Stimulated activated effector memory CD8-positive, alpha-beta T cell treated with anti-CD3 and anti-CD28 coated beads, Interleukin-12 subunit alpha, Interleukin-12 subunit beta, amount 100 ng/mL, for 72 hours (primary cell): ENCODE measurements at regions not wholly inside any gene's neighbourhood (a gene's known extent, or its start where the extent isn't known, plus 50 kb on each side); places are given as distances from the start of the nearest gene placed in this dataset.

Source experiments
- ATAC-seq: fragments of 150-1000 bp; cut with Tn5 transposase; 2 replicates; pipeline ENCODE4 v1.10.0; 2021
- DNase-seq, 2 donors: peaks; one replicate each; pipeline ENCODE4 v3.0.0; 2021 to 2022; ENCODE audit warnings: low spot score in 2 of 2
- H3K27ac Mint-ChIP-seq: one replicate; pipeline ENCODE4 v1.8.0; 2022; ENCODE audit warnings: mild to moderate bottlenecking, mixed read lengths
- H3K36me3 Mint-ChIP-seq: one replicate; pipeline ENCODE4 v1.8.0; 2022; ENCODE audit warnings: mild to moderate bottlenecking, mixed read lengths
- H3K4me1 Mint-ChIP-seq: one replicate; pipeline ENCODE4 v1.8.0; 2022; ENCODE audit warnings: mixed read lengths
- H3K4me3 Mint-ChIP-seq: one replicate; pipeline ENCODE4 v1.8.0; 2022; ENCODE audit warnings: mild to moderate bottlenecking, mixed read lengths
- H3K9me3 Mint-ChIP-seq: one replicate; pipeline ENCODE4 v1.8.0; 2022; ENCODE audit warnings: mixed read lengths

- no peak for DNase-seq
- H3K27ac Mint-ChIP-seq = no peak overlapping the region
- H3K4me1 Mint-ChIP-seq = no peaks in the 10 kb centered on the region
- no peak overlapping the region for H3K4me3 Mint-ChIP-seq
- peaks cover 12% of the 10 kb centered on the region for H3K9me3 Mint-ChIP-seq
- no peak for ATAC-seq
- no peaks in the 10 kb centered on the region for H3K36me3 Mint-ChIP-seq
Measured at GRCh38 chr1:106055855-106056254, 1000.6 kb upstream of the PRMT6 start.

GRCh38 chr1:106061586-106062495, 994.6 kb upstream of the PRMT6 start:
- Mint-ChIP-seq H3K4me1 (no peaks in the 10 kb centered on the region), H3K36me3 (no peaks in the 10 kb centered on the region), H3K27ac (no peak overlapping the region), H3K4me3 (no peak overlapping the region), H3K9me3 (peaks cover 8% of the 10 kb centered on the region)
- DNase-seq (no peak), ATAC-seq (no peak)

DNA sequence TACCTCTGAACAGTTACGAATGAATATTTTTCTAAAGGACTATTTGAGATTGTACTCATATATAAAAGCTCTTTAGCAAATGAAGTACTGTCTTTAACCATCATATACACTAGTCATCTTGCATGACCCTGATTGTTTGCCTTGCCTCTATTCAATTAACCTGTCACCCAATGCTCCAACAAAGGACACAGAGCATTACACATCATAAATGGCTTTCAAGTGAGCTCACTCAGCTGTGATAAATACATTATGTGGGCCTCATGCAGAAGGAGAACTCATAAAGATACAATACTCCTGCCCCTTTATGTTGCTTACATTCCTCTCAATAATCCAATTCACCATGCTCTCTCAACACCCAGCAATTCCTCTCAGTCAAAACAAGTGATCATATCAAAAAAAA, 993.0 kb upstream of the PRMT6 start:
- ATAC-seq (no peak), DNase-seq (no peak)
- H3K9me3 Mint-ChIP-seq = peaks cover 12% of the 10 kb centered on the region
- H3K27ac Mint-ChIP-seq = no peak overlapping the region
- no peaks in the 10 kb centered on the region for H3K36me3 Mint-ChIP-seq
- no peaks in the 10 kb centered on the region for H3K4me1 Mint-ChIP-seq
- H3K4me3 Mint-ChIP-seq = no peak overlapping the region

GRCh38 chr1:106072909-106073600, 983.4 kb upstream of the PRMT6 start:
- no peaks in the 10 kb centered on the region for H3K36me3 Mint-ChIP-seq
- no peak overlapping the region for H3K27ac Mint-ChIP-seq
- peaks cover 10% of the 10 kb centered on the region for H3K9me3 Mint-ChIP-seq
- ATAC-seq = no peak
- no peak for DNase-seq
- no peaks in the 10 kb centered on the region for H3K4me1 Mint-ChIP-seq
- no peak overlapping the region for H3K4me3 Mint-ChIP-seq

- no peak for ATAC-seq
- Mint-ChIP-seq H3K36me3 (no peaks in the 10 kb centered on the region), H3K4me3 (no peak overlapping the region), H3K4me1 (no peaks in the 10 kb centered on the region), H3K27ac (no peak overlapping the region), H3K9me3 (peaks cover 9% of the 10 kb centered on the region)
- no peak for DNase-seq
Measured at GRCh38 chr1:106080608-106081325, 975.7 kb upstream of the PRMT6 start.

DNA sequence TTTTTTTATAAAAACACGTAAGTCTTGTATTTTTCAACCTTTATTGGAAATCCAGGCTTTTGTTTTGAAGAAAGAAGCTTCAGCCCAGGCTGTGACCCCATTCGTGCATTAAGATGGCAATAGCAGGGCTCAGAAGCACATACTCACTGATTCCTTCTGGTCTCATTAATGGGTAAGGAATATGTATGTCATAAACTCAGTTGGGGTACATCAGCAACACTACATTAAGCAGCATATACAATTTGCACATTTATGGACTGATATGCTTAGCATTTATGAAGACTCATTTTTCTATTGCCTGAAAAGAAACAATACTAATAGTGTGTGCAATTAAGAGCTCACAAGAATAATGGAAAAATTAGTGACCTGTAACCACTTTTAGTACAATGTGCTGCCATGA, 945.4 kb upstream of the PRMT6 start:
- Mint-ChIP-seq H3K4me3 (no peak overlapping the region), H3K36me3 (no peaks in the 10 kb centered on the region), H3K9me3 (peaks cover 18% of the 10 kb centered on the region), H3K4me1 (no peaks in the 10 kb centered on the region), H3K27ac (no peak overlapping the region)
- ATAC-seq (no peak), DNase-seq (no peak)

DNA sequence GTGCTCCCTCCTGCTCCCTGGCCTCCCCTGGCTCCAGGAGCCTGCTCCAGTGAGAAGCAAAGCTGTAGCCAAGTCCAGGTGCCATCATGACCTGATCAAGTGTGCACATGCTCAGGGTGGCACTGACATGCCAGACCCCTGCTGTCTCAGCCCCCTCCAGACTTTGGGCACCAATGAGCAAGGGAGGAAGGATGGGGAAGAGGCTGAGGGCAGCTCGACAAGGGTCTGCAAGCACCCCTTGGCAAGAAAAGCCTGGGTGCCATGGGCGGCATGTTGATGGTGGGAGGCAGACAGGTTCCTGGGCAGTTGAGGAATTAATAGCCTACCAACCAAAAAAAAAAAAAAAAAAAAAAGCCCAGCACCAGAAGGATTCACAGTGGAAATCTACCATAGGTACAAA, 942.6 kb upstream of the PRMT6 start:
- ATAC-seq (no peak), DNase-seq (no peak)
- Mint-ChIP-seq H3K9me3 (peaks cover 14% of the 10 kb centered on the region), H3K4me3 (no peak overlapping the region), H3K27ac (no peak overlapping the region), H3K4me1 (no peaks in the 10 kb centered on the region), H3K36me3 (no peaks in the 10 kb centered on the region)

GRCh38 chr1:106120789-106121188, 935.7 kb upstream of the PRMT6 start:
- H3K4me1 Mint-ChIP-seq = no peaks in the 10 kb centered on the region
- DNase-seq = no peak
- no peak overlapping the region for H3K27ac Mint-ChIP-seq
- H3K4me3 Mint-ChIP-seq = no peak overlapping the region
- peaks cover 6% of the 10 kb centered on the region for H3K9me3 Mint-ChIP-seq
- H3K36me3 Mint-ChIP-seq = no peaks in the 10 kb centered on the region
- ATAC-seq = peak; percentile 28

- no peaks in the 10 kb centered on the region for H3K4me1 Mint-ChIP-seq
- no peak overlapping the region for H3K27ac Mint-ChIP-seq
- DNase-seq (no peak), ATAC-seq (no peak)
- no peak overlapping the region for H3K4me3 Mint-ChIP-seq
- H3K9me3 Mint-ChIP-seq = peaks cover 11% of the 10 kb centered on the region
- no peaks in the 10 kb centered on the region for H3K36me3 Mint-ChIP-seq
Measured at GRCh38 chr1:106121728-106122127, 934.7 kb upstream of the PRMT6 start.

DNA sequence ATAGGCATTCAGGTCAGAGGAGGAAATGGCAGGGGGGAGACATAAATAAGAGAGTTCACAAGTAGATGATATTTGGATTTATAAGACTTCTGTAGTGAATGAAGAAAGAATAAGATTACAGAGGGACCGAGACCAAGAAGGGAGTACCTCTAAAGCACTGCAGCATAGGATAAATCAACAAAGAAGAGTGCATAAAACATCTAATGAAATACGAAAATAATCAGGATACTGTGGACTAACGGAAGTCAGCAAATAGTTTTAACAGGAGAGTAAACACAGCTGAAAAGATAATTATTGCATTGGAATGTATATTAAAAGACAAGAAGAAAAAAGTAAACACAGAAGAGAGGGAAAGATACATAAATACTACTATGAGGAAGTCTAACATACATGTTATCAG, 921.9 kb upstream of the PRMT6 start:
- ATAC-seq (no peak), DNase-seq (no peak)
- Mint-ChIP-seq H3K36me3 (no peaks in the 10 kb centered on the region), H3K4me3 (no peak overlapping the region), H3K9me3 (peaks cover 13% of the 10 kb centered on the region), H3K4me1 (no peaks in the 10 kb centered on the region), H3K27ac (no peak overlapping the region)

GRCh38 chr1:106173101-106173500, 883.4 kb upstream of the PRMT6 start:
- no peak for ATAC-seq

DNA sequence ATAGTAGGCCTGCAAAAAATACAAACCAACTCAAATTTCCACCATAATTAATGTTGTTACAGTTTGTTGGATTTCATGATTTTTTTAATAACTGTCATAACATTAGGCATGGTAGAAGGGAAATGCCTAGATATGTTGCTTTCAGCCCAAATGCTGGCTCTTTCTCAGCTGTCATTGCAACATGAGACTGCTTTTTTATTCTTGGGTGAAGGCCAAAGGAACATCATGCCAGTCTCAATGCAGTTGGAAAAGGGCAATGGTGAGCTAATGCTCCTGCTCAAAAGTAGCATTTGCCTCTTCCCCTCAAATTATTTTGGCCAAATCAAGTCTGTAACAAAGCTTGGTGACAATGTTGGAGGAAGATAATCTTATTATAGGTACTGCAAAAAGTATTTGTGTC, 877.7 kb upstream of the PRMT6 start:
- ATAC-seq = no peak
- Mint-ChIP-seq H3K27ac (no peak overlapping the region), H3K9me3 (peaks cover 12% of the 10 kb centered on the region)

More at GRCh38 chr1:106173101-106173500, 883.4 kb upstream of the PRMT6 start:
- Mint-ChIP-seq H3K36me3 (no peaks in the 10 kb centered on the region), H3K4me1 (no peaks in the 10 kb centered on the region), H3K27ac (no peak overlapping the region), H3K9me3 (peaks cover 11% of the 10 kb centered on the region), H3K4me3 (no peak overlapping the region)
- no peak for DNase-seq

GRCh38 chr1:106181866-106182265, 874.6 kb upstream of the PRMT6 start:
- H3K9me3 Mint-ChIP-seq = peaks cover 23% of the 10 kb centered on the region
- H3K27ac Mint-ChIP-seq = no peak overlapping the region
- no peaks in the 10 kb centered on the region for H3K36me3 Mint-ChIP-seq
- DNase-seq = no peak
- H3K4me1 Mint-ChIP-seq = no peaks in the 10 kb centered on the region
- no peak overlapping the region for H3K4me3 Mint-ChIP-seq
- no peak for ATAC-seq

More for the DNA sequence above, 877.7 kb upstream of the PRMT6 start:
- H3K4me1 Mint-ChIP-seq = no peaks in the 10 kb centered on the region
- no peak for DNase-seq
- no peak overlapping the region for H3K4me3 Mint-ChIP-seq
- H3K36me3 Mint-ChIP-seq = no peaks in the 10 kb centered on the region

- H3K4me3 Mint-ChIP-seq = no peak overlapping the region
- ATAC-seq = no peak
- H3K9me3 Mint-ChIP-seq = peaks cover 23% of the 10 kb centered on the region
- H3K27ac Mint-ChIP-seq = no peak overlapping the region
- no peaks in the 10 kb centered on the region for H3K4me1 Mint-ChIP-seq
- no peak for DNase-seq
- no peaks in the 10 kb centered on the region for H3K36me3 Mint-ChIP-seq
Measured at GRCh38 chr1:106185089-106185488, 871.4 kb upstream of the PRMT6 start.

DNA sequence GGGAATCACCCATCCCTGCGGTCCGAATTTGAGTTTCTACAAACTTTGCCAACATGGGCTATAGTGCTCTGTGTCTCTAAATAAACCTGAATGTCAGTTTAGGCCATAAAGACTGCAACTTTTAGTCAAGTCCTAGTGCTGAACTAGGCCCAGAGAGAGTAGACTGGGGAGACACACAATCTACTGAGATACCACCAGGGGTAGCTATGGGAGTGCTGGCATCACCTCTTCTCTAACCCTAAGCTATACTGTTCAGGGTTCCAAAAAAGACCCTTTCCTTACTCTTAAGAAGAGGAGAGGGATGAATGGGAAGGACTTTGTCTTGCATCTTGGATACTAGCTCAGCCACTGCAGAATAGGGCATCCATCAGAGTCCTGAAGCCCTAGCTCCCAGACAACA, 866.7 kb upstream of the PRMT6 start:
- peaks cover 21% of the 10 kb centered on the region for H3K9me3 Mint-ChIP-seq
- H3K36me3 Mint-ChIP-seq = no peaks in the 10 kb centered on the region
- ATAC-seq = no peak
- H3K27ac Mint-ChIP-seq = no peak overlapping the region
- no peak for DNase-seq
- no peaks in the 10 kb centered on the region for H3K4me1 Mint-ChIP-seq
- H3K4me3 Mint-ChIP-seq = no peak overlapping the region
